Trophoblast cell (in vitro differentiated cells and primary cell): ENCODE measurements at regions not wholly inside any gene's neighbourhood (a gene's known extent, or its start where the extent isn't known, plus 50 kb on each side); places are given as distances from the start of the nearest gene placed in this dataset.
"Not testable (repeated sequence)": the region's sequence is repeated elsewhere in the genome, so short reads cannot be mapped to it uniquely, and the experiment has no call there.

Experiments used
- DNase-seq, 2 donors: peaks; one replicate each; pipeline ENCODE4 v3.0.0-alpha.2; 2016
- H2AFZ ChIP-seq: 2 replicates; pipeline ENCODE4 v1.6.1; 2013; ENCODE audit warnings: low read length, moderate library complexity, mild to moderate bottlenecking; ENCODE audit not compliant: insufficient read depth, poor library complexity
- H2AK5ac ChIP-seq: 2 replicates; pipeline ENCODE4 v1.6.1; 2013; ENCODE audit warnings: mild to moderate bottlenecking, low read length
- H2BK120ac ChIP-seq: 2 replicates; pipeline ENCODE4 v1.6.1; 2013; ENCODE audit warnings: low read length, mild to moderate bottlenecking, moderate library complexity; ENCODE audit not compliant: insufficient read depth, poor library complexity
- H2BK12ac ChIP-seq: 2 replicates; pipeline ENCODE4 v1.6.1; 2013; ENCODE audit warnings: mild to moderate bottlenecking, low read length, moderate library complexity
- H2BK5ac ChIP-seq: 2 replicates; pipeline ENCODE4 v1.6.1; 2013; ENCODE audit warnings: low read length, low read depth, moderate library complexity, mild to moderate bottlenecking; ENCODE audit not compliant: poor library complexity
- H3K14ac ChIP-seq: 2 replicates; pipeline ENCODE4 v1.6.1; 2013; ENCODE audit warnings: mild to moderate bottlenecking, low read length
- H3K18ac ChIP-seq: 2 replicates; pipeline ENCODE4 v1.6.1; 2013; ENCODE audit warnings: mild to moderate bottlenecking, low read length
- H3K23ac ChIP-seq: 2 replicates; pipeline ENCODE4 v1.6.1; 2013; ENCODE audit warnings: low read length
- H3K27ac ChIP-seq: 2 replicates; pipeline ENCODE4 v1.5.1; 2013; ENCODE audit warnings: low read depth, mild to moderate bottlenecking, inconsistent platforms, low read length, moderate library complexity
- H3K27me3 ChIP-seq: 2 replicates; pipeline ENCODE4 v1.6.1; 2013; ENCODE audit warnings: inconsistent platforms, mild to moderate bottlenecking, low read length, moderate library complexity; ENCODE audit not compliant: insufficient read depth
- H3K36me3 ChIP-seq, 2 experiments: 1 replicate in 1 of 2; 2 replicates in 1 of 2; pipeline ENCODE4 v1.6.1; 2013; ENCODE audit warnings: low read length in 2 of 2, mild to moderate bottlenecking in 2 of 2, moderate library complexity in 1 of 2; ENCODE audit not compliant: insufficient read depth in 2 of 2, control insufficient read depth in 1 of 2
- H3K4ac ChIP-seq: 2 replicates; pipeline ENCODE4 v1.6.1; 2013; ENCODE audit warnings: low read depth, mild to moderate bottlenecking, low read length, moderate library complexity
- H3K4me1 ChIP-seq, 2 experiments: 1 replicate in 1 of 2; 2 replicates in 1 of 2; pipeline ENCODE4 v1.6.1; 2013; ENCODE audit warnings: low read length in 2 of 2, mild to moderate bottlenecking in 2 of 2, moderate library complexity in 1 of 2; ENCODE audit not compliant: insufficient read depth in 2 of 2, control insufficient read depth in 1 of 2
- H3K4me2 ChIP-seq: 2 replicates; pipeline ENCODE4 v1.6.1; 2013; ENCODE audit warnings: inconsistent platforms, mild to moderate bottlenecking, low read length, moderate library complexity
- H3K4me3 ChIP-seq: 2 replicates; pipeline ENCODE4 v1.5.1; 2013; ENCODE audit warnings: mild to moderate bottlenecking, low read depth, low read length, inconsistent platforms
- H3K79me1 ChIP-seq: one replicate; pipeline ENCODE4 v1.6.1; 2013; ENCODE audit warnings: low read length
- H3K79me2 ChIP-seq: 2 replicates; pipeline ENCODE4 v1.6.1; 2013; ENCODE audit warnings: low read length, mild to moderate bottlenecking; ENCODE audit not compliant: control insufficient read depth, insufficient read depth, poor library complexity
- H3K9ac ChIP-seq: 2 replicates; pipeline ENCODE4 v1.6.1; 2013; ENCODE audit warnings: mild to moderate bottlenecking, low read length
- H3K9me3 ChIP-seq: 2 replicates; pipeline ENCODE4 v1.6.1; 2013; ENCODE audit warnings: low read depth, mild to moderate bottlenecking, control low read depth, inconsistent platforms, low read length; ENCODE audit not compliant: insufficient read depth
- H4K12ac ChIP-seq: 2 replicates; pipeline ENCODE4 v1.6.1; 2013; ENCODE audit warnings: low read depth, mild to moderate bottlenecking, low read length, moderate library complexity
- H4K8ac ChIP-seq: 2 replicates; pipeline ENCODE4 v1.6.1; 2013; ENCODE audit warnings: low read depth, mild to moderate bottlenecking, low read length, moderate library complexity
- H4K91ac ChIP-seq: one replicate; pipeline ENCODE4 v1.6.1; 2013; ENCODE audit warnings: low read depth, mild to moderate bottlenecking, low read length, moderate library complexity
- WGBS: extraction: QIAGEN DNeasy Blood & Tissue Kit; methylation state at CpG from one replicate; pipeline ENCODE4 v1.1.7; 2013; ENCODE audit warnings: missing lambda C conversion rate; ENCODE audit not compliant: insufficient read length, insufficient coverage; ENCODE audit errors: extremely low coverage; 5-methylcytosine and 5-hydroxymethylcytosine counted together

GRCh38 chr1:9459816-9460407 is 79.4 kb upstream of the SLC25A33 start:
- peak overlapping the region; percentile 11 for H3K4me3 ChIP-seq
- WGBS = no CpG with 5 or more reads among the region's 10 CpGs
- DNase-seq = peak in 1 of 2 donors; percentile 31

GRCh38 chr1:9465640-9466039 is 73.6 kb upstream of the SLC25A33 start:
- Histone ChIP-seq H3K36me3 (no peaks in the 10 kb centered on the region), H3K27me3 (no peaks in the 10 kb centered on the region), H3K4me1 (no peaks in the 10 kb centered on the region), H2AFZ (no peak overlapping the region), H3K27ac (no peak overlapping the region), H3K4ac (no peak overlapping the region), H4K91ac (no peak overlapping the region), H3K23ac (no peak overlapping the region), H3K9ac (no peak overlapping the region), H3K18ac (no peak overlapping the region), H2AK5ac (no peak overlapping the region), H3K9me3 (no peaks in the 10 kb centered on the region), H3K14ac (no peak overlapping the region), H4K12ac (no peak overlapping the region), H2BK5ac (no peak overlapping the region), H3K4me2 (no peak overlapping the region), H2BK120ac (no peak overlapping the region), H3K4me3 (no peak overlapping the region), H4K8ac (no peak overlapping the region), H3K79me1 (no peaks in the 10 kb centered on the region), H3K79me2 (no peaks in the 10 kb centered on the region), H2BK12ac (no peak overlapping the region)
- whole genome bisulfite sequencing = no CpG with 5 or more reads among the region's 9 CpGs
- DNase-seq = no peak

More at GRCh38 chr1:9459816-9460407, 79.4 kb upstream of the SLC25A33 start:
- Histone ChIP-seq H3K79me2 (no peaks in the 10 kb centered on the region), H3K18ac (no peak overlapping the region), H4K8ac (no peak overlapping the region), H2AK5ac (peak overlapping the region; percentile 64), H2BK12ac (no peak overlapping the region), H4K12ac (no peak overlapping the region), H2BK5ac (no peak overlapping the region), H3K14ac (no peak overlapping the region), H3K9me3 (no peaks in the 10 kb centered on the region), H3K79me1 (peaks cover 3% of the 10 kb centered on the region), H2AFZ (no peak overlapping the region), H3K27ac (no peak overlapping the region), H4K91ac (peak overlapping the region; percentile 22), H3K27me3 (no peaks in the 10 kb centered on the region), H3K4ac (no peak overlapping the region), H3K4me2 (no peak overlapping the region), H3K4me1 (peaks cover 7 to 8% of the 10 kb centered on the region in 2 experiments), H3K23ac (no peak overlapping the region), H2BK120ac (no peak overlapping the region), H3K9ac (no peak overlapping the region), H3K36me3 (no peaks in the 10 kb centered on the region)

GRCh38 chr1:9466780-9467758 is 72.2 kb upstream of the SLC25A33 start:
- H3K18ac ChIP-seq = no peak overlapping the region
- no peak overlapping the region for H3K23ac ChIP-seq
- H3K79me2 ChIP-seq = no peaks in the 10 kb centered on the region
- no peak overlapping the region for H3K4me3 ChIP-seq
- no peak overlapping the region for H4K12ac ChIP-seq
- H3K14ac ChIP-seq = no peak overlapping the region
- H2BK12ac ChIP-seq = no peak overlapping the region
- H3K27ac ChIP-seq = no peak overlapping the region
- H2AK5ac ChIP-seq = no peak overlapping the region
- no peaks in the 10 kb centered on the region for H3K9me3 ChIP-seq
- H2AFZ ChIP-seq = no peak overlapping the region
- H3K4me1 ChIP-seq = no peaks in the 10 kb centered on the region
- no CpG with 5 or more reads among the region's 29 CpGs for WGBS
- H2BK120ac ChIP-seq = no peak overlapping the region
- no peaks in the 10 kb centered on the region for H3K27me3 ChIP-seq
- H3K4me2 ChIP-seq = no peak overlapping the region
- H3K9ac ChIP-seq = no peak overlapping the region
- no peak overlapping the region for H3K4ac ChIP-seq
- no peak for DNase-seq
- H3K36me3 ChIP-seq = no peaks in the 10 kb centered on the region
- H4K8ac ChIP-seq = no peak overlapping the region
- no peak overlapping the region for H4K91ac ChIP-seq
- H2BK5ac ChIP-seq = no peak overlapping the region
- no peaks in the 10 kb centered on the region for H3K79me1 ChIP-seq

- H3K27ac ChIP-seq, H3K4me3 ChIP-seq: not testable (repeated sequence)
- WGBS = no CpG with 5 or more reads among the region's 3 CpGs
These were observed 69.4 kb upstream of the SLC25A33 start for GRCh38 chr1:9469882-9470281.

More at GRCh38 chr1:9469882-9470281, 69.4 kb upstream of the SLC25A33 start:
- not testable (repeated sequence) for H3K9me3 ChIP-seq, H3K79me1 ChIP-seq, H3K79me2 ChIP-seq, H2BK12ac ChIP-seq, H4K91ac ChIP-seq, H2AFZ ChIP-seq, H3K27me3 ChIP-seq, H4K8ac ChIP-seq, H3K14ac ChIP-seq, H2BK120ac ChIP-seq, H3K36me3 ChIP-seq, H3K4me2 ChIP-seq, H3K4ac ChIP-seq, H3K18ac ChIP-seq, H3K4me1 ChIP-seq, H4K12ac ChIP-seq, H2BK5ac ChIP-seq, DNase-seq, H3K9ac ChIP-seq, H2AK5ac ChIP-seq, H3K23ac ChIP-seq
